GM21619 (cell line): ENCODE measurements at regions not wholly inside any gene's neighbourhood (a gene's known extent, or its start where the extent isn't known, plus 50 kb on each side); places are given as distances from the start of the nearest gene placed in this dataset.

ENCODE experiments used
- ATAC-seq: cut with Tn5 transposase; IDR thresholded peaks from one replicate; pipeline ENCODE4 v1.9.1; 2021; ENCODE audit not compliant: unreplicated experiment

DNA sequence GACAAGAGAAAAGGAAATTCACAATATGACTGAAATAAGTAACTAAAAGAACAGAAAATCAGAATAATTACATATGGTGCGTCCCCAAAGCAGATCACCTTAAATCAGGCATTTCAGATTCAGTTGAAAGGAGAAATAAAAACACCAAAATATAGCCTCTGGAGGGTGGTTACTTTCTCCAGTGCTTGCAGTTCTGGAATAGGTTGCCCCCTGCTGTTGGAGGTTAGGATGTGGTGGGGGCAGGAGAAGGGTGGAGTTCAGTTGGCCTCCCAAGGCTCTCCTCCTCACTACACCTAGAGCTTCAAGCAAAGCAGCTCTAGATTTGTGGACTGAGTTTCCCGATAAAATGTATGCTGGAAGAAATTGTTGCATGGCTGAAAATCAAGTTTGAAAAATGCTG lies 338.2 kb upstream of the TLE4 start:
- peak; percentile 78 for ATAC-seq

- ATAC-seq, result no peak
These were observed 335.3 kb upstream of the TLE4 start for GRCh38 chr9:79236466-79236865.

DNA sequence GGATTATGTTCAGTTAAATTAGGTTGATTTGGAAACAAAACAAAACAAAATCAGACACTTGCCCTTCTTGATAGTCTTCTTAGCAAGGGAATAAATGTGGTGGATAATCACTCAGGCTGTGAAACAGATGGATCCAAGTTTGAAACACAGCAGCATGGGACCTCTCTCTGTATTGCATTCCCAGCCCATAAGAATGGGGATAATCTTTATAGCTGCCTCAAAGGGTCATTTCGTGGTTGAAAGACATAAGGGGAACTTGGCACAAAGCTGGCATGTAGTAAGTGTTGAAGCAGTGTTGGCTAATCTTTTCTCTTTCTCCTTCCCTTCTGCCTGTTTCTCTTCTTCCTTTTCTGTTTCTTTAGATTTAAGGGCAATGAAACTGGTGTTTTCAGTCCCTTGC lies 333.9 kb upstream of the TLE4 start:
- no peak for ATAC-seq

DNA sequence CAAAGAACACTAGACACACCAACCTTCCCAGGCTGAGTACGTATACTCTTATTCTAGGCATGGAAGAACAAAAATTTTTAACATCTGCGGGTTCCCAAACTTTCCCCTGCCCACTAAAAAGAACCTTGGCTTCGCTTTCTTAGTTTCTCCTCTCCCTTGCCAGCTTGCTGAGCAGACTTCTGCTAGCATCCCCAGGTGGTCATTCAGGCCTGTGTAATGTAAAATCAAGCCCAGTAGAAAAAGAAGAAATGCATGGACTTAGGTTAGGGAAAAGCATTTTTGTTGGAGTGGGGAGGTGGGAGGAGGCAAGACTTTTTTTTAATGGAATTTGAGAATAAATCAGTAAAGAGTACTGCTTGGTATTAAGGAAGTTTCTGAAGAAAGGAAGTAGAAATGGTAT lies 331.0 kb upstream of the TLE4 start:
- no peak for ATAC-seq

DNA sequence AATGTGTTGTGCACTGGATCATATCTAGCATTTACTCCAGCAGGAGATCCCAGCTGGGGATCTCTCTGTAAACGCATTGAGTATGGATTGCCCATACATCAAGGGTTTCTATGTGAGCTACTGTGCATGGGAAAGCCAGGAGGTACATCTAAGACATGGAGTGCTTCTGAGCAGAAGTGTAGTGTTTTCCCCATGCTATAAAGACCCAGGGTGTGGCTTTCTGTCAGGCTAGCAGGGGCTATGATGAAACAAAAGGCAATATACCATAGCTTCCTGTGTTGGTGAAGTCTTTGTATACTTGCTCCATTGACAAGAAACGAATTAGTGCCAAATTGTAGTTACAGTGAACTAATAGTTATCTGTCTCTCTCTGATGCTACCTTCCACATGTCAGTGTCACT lies 329.3 kb upstream of the TLE4 start:
- ATAC-seq, result no peak

DNA sequence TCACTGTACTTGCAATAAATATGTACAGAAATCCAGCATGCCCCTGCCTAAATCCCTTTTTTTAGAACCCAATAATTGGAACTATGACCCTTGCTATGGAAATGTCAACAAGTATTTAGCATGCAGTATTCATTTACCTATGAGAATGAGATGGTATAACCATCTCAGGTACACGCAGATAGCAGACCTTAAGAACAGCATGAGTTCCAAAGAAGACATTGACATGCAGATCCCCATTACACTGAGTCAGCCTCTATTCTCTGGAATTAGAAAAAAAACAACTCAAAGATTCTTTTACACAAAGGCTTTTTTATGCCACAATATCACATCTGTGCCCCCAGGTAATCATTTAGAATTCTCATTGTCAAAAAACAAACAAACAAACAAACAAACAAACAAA lies 325.6 kb upstream of the TLE4 start:
- ATAC-seq, result no peak

- no peak for ATAC-seq
These were observed 324.7 kb upstream of the TLE4 start for GRCh38 chr9:79247021-79247420.

- ATAC-seq, result no peak
These were observed 321.0 kb upstream of the TLE4 start for GRCh38 chr9:79250806-79251205.

GRCh38 chr9:79254900-79255650 lies 316.7 kb upstream of the TLE4 start:
- ATAC-seq, result no peak

DNA sequence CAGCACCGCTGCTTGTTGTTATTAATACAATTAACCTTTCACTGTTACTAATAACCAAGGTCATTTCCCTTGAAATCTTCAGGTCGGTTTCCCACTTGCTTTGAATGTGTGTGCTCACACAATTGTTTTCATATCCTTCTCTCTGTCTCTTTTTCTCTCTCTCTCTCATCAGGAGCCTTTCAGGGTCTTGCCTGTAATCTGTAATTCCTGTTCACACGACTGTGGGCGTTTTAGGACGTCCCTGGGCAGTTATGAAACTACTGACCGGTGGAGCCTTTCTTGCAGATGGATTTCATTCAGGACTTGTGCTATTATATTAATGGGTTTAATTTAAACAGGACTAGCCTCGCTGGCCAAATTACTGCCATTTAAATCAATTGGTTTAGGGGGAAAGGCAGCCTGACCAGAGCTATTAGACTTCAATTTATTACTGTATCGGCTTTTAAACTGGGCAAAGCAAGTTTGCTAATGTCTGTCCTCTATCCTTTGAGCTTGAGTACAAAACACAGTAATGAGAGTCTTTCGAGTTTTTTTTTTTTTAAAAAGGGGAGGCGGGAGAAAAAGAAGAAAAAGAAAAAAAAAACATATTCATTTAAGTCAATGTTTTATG lies 316.0 kb upstream of the TLE4 start:
- ATAC-seq, result no peak

GRCh38 chr9:79256691-79257213 lies 315.0 kb upstream of the TLE4 start:
- ATAC-seq, result no peak

DNA sequence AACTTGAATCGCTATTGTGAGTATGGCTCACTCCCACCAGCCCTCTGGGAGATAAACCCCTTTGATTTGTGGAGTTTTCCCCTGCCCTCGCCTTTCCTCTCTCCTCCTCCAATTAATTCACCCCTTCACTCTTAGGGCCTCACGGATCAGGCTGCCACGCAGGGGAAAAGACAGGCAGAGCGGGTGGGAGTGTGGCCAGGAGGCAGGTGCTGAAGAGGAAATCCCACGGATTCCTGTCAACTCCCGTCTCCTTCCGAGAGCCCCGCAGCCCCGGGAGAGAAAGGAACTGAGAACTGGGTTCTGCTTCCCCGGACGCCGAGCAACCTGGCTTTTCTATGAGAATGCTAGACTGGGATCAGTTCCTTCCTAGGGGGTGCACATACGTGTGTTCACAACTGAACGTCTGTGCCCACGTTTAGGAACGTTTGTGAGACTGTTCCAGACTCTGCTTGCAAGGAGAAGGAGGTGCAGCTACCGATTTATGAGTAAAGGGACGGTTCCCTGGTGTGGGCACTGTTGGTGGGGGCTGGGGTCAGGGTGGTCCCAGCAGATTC lies 314.5 kb upstream of the TLE4 start:
- ATAC-seq, result no peak

DNA sequence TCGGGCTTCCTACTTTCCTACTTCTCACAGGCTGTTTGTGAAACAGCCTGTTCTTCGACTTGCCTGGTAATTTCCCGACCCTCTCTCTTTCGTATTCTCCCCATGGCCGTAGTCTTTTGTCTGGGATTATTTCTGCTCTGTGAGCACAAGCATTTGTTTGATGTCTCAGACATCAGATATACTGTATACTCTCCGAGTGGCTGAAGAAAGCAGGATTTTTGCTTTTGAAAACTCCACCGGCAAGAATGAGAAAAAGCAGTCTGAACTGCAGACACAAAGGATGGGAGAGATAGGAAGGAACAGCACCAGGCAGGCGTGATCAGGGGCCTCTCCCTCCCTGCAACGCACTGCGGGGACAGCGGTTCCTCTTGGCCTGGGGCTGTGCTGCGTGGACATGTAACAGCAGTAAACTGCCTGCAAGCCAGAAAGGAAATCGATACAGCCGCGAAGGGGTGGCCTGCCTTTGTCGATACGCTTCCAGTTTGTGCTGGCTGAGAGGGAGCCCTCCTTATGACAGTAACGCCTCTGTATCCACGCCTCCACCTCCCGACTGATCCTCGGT lies 313.9 kb upstream of the TLE4 start:
- no peak for ATAC-seq

DNA sequence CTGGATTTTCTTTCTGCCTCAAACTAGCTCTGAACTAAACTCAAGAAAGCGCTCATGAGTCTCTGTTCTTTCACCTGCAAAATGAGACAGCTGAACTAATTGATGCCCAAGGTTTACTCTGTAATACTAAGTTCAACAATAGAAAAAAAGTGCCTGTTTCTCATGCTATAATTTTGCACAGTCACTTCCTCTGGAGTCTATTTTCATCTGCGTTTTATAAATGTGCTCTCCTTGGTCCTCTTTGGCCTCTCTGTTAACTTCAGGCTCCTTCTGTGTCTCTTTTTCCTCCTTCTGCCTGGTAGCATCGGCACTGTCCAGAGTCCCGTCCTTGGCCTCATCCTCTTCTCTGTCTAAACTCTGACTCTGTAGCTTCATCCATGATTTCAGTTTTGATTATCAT lies 311.9 kb upstream of the TLE4 start:
- no peak for ATAC-seq

DNA sequence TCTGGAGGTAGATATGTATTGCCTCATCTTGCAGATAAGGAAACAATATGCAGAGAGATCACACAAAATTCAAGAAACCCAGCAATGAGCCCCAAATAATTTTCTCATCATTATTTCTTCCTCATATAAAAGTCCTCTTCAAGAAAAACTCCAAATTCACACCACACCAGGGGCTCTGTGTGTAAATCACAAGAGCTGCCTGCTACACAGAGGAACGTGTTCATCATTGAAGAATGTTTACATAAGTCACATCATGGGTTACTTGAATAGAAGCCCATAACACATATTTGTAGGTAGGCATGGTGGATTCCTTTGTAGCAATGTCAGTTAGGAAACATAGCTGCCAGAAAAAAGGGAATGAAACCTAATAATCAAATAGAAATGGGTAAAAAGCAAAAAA lies 308.1 kb upstream of the TLE4 start:
- no peak for ATAC-seq

GRCh38 chr9:79264041-79264440 lies 307.7 kb upstream of the TLE4 start:
- no peak for ATAC-seq

- no peak for ATAC-seq
These were observed 307.0 kb upstream of the TLE4 start for GRCh38 chr9:79264511-79265355.

DNA sequence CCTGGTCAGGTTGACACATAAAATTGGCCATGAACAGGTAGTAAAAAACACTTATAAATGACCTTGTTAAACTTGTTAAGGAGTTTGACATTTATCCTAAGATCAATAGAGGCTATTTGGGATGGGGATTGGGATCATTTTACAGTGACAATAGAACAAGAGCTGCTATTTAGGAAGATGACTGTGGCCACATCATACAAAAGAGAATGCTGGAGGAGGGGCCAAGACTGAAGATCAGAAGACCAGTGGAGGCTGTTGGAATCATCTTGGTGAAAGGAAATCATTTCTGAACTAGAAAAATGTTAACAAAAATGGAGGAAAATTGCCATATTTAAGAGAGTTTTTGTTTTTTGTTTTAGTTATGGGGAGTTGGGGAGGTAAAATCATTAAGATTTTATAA lies 304.8 kb upstream of the TLE4 start:
- no peak for ATAC-seq

- ATAC-seq, result no peak
These were observed 303.0 kb upstream of the TLE4 start for GRCh38 chr9:79268806-79269205.

DNA sequence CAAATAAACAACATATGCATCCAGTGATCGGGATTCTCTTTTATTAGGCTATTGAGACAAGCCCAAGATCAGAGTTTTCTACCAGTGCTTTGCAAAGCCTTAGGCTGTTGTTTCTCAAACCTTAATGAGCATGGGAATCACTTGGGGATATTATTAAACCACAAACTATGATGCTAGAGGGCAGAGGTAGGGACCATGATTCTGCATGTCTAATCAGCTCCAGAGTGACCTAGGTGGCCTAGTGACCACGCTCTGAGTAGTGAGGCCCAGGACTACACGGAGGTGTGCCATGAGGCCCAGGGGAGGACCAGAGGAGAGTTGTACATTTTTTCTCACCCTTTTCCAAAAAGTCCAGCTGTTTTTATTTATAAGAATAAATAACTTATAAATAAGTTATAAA lies 298.5 kb upstream of the TLE4 start:
- ATAC-seq, result no peak

GRCh38 chr9:79279356-79279755 lies 292.4 kb upstream of the TLE4 start:
- no peak for ATAC-seq
